Prostate gland (tissue), 2 donors: ENCODE measurements at regions not wholly inside any gene's neighbourhood (a gene's known extent, or its start where the extent isn't known, plus 50 kb on each side); places are given as distances from the start of the nearest gene placed in this dataset.

ENCODE experiments used
- CTCF ChIP-seq, 4 experiments: fragments of 200-600 bp in 2 of 4; fragments of 450-650 bp in 2 of 4; sonication (generic) in 2 of 4; IDR thresholded peaks; 1 replicate in 3 of 4; 2 replicates in 1 of 4; pipeline ENCODE4 v1.5.1; 2016 to 2019; ENCODE audit warnings: antibody characterized with exemption in 4 of 4, mild to moderate bottlenecking in 2 of 4, moderate library complexity in 2 of 4
- POLR2A ChIP-seq: fragments of 450-650 bp; IDR thresholded peaks from one replicate; pipeline ENCODE4 v1.6.1; 2016; ENCODE audit warnings: antibody characterized with exemption, mild to moderate bottlenecking
- POLR2AphosphoS5 ChIP-seq: sonication (generic); formaldehyde crosslinking; IDR thresholded peaks from one replicate; pipeline ENCODE4 v1.6.1; 2017; ENCODE audit warnings: antibody characterized with exemption

- peak; percentile 27 to 82 (median 74) for TF ChIP-seq CTCF (IDR thresholded peaks at IDR 0.05)
- TF ChIP-seq POLR2AphosphoS5 = no peak
- TF ChIP-seq POLR2A = no peak
Measured at GRCh38 chr6:148166339-148166968, 176.2 kb upstream of the SASH1 start.
